Jurkat, Clone E6-1 (cell line): ENCODE measurements at regions not wholly inside any gene's neighbourhood (a gene's known extent, or its start where the extent isn't known, plus 50 kb on each side); places are given as distances from the start of the nearest gene placed in this dataset.

Experiments
- DNase-seq: peaks from one replicate; pipeline ENCODE4 v3.0.0-alpha.2; 2011; ENCODE audit warnings: low read depth, low spot score
- H3K4me3 ChIP-seq: 2 replicates; pipeline ENCODE4 v1.5.1; 2011; ENCODE audit warnings: mild to moderate bottlenecking, low read length, control low read depth, moderate library complexity

DNA sequence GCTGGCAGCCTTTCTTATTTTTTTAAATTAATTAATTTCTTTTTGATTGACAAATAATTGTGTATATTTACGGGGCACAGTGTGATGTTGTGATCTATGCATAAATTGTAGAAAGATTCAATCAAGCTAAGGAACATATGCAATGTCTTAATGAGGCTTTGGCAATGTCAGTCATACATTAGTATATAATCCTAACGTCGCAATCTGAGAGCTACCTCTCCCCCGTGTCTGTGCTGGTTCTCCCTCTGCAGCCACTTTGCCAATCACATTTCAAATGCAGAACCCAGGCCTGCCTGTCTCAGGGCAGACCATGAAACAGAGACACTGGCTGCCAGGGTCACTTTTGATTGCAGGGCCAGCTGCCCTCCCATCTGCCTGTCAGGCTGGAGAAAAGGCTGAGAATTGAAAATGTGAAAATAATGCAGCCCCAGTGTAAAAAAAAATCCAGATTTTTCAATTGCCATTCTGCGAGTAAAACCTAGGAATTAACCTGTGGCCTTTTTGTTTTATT is 56.3 kb downstream of the SLC24A2 start:
- no peak overlapping the region for H3K4me3 ChIP-seq
- no peak for DNase-seq

DNA sequence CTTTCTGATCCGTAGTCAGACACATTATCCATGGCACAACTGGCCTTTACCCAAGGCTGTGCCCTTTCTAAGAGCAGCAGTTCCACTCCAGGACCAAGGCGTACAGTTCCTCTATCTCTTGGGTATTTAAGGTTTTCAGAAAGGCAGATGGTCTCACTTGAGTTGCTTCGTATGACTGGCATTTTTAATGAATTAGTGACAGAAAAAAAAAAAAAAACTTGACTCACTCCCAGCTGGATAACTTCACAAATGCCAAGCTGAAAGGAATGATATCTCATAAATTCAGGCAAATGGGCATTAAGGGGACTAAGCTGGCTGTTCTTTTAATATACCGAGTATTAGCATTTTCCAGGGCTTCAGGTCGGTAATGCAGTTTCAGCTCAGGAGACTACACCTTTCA is 60.7 kb downstream of the SLC24A2 start:
- H3K4me3 ChIP-seq = no peak overlapping the region
- DNase-seq = no peak

DNA sequence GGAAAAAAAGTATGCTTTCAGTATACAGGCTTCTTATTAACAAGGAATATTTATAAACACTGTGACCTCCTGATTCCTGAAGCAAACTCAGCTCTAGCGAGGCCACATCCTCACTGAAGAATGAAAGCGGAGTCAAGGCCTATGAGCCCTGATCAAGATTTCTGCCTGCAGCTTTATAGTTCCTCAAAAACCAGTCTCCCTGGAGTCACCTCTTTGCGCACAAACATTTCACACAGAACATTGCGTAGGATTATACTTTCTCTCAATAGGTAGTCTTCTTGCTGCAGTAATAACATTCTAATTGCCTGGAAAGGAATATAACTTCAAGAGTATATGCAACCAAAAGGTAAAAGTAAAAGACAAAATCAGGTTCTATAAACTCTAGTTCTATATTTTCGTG is 62.9 kb downstream of the SLC24A2 start:
- H3K4me3 ChIP-seq = no peak overlapping the region
- DNase-seq = no peak

GRCh38 chr9:19720377-19720776 is 68.5 kb downstream of the SLC24A2 start:
- no peak overlapping the region for H3K4me3 ChIP-seq
- DNase-seq = no peak

GRCh38 chr9:19703702-19704101 is 85.1 kb downstream of the SLC24A2 start:
- H3K4me3 ChIP-seq = no peak overlapping the region
- DNase-seq = no peak

DNA sequence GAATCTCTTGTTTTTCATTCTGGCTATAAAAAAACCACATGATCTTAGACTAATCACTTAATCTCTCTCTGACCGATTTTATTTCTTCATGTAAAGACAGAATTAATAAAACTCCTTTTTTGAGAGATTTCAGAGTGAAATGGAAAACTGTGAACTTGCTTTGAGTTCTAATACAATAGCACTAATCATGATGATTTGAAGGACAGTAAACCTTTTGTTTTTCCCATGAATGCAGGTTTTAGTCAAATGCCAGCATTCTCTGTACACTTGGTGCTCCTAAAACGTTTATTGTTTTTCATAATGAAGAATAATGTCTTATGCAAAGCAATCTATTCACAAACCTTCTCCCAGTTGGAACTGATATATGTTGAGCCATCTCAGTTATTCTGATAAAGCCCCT is 86.8 kb downstream of the SLC24A2 start:
- no peak for DNase-seq
- no peak overlapping the region for H3K4me3 ChIP-seq

GRCh38 chr9:19701274-19701673 is 87.6 kb downstream of the SLC24A2 start:
- DNase-seq = no peak
- H3K4me3 ChIP-seq = no peak overlapping the region

- no peak for DNase-seq
- H3K4me3 ChIP-seq = no peak overlapping the region
Observed at GRCh38 chr9:19700699-19701098, 88.1 kb downstream of the SLC24A2 start.

GRCh38 chr9:19699756-19700155 is 89.1 kb downstream of the SLC24A2 start:
- H3K4me3 ChIP-seq = no peak overlapping the region
- DNase-seq = no peak

GRCh38 chr9:19698960-19699359 is 89.9 kb downstream of the SLC24A2 start:
- no peak overlapping the region for H3K4me3 ChIP-seq
- no peak for DNase-seq

GRCh38 chr9:19694601-19695000 is 94.2 kb downstream of the SLC24A2 start:
- H3K4me3 ChIP-seq = no peak overlapping the region

DNA sequence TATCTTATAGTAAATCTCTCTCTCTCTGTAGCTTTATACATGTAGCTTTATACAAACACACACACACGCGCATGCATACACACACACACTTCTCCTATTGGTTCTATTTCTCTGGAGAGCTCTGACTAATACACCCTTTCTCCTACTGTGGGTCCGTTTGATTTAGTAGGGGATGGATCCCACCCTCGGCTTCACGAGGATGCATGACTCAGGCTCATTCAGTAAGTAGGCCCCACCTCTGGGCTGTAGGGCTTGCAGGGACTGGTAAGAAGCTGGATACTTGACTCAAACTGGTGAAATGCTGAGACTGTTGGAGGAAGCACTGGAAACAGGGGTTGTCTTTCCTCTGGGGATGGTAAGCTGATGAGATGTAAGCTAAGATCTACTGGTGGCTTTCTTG is 98.7 kb downstream of the SLC24A2 start:
- DNase-seq = no peak
- no peak overlapping the region for H3K4me3 ChIP-seq

More at GRCh38 chr9:19694601-19695000, 94.2 kb downstream of the SLC24A2 start:
- DNase-seq = no peak

DNA sequence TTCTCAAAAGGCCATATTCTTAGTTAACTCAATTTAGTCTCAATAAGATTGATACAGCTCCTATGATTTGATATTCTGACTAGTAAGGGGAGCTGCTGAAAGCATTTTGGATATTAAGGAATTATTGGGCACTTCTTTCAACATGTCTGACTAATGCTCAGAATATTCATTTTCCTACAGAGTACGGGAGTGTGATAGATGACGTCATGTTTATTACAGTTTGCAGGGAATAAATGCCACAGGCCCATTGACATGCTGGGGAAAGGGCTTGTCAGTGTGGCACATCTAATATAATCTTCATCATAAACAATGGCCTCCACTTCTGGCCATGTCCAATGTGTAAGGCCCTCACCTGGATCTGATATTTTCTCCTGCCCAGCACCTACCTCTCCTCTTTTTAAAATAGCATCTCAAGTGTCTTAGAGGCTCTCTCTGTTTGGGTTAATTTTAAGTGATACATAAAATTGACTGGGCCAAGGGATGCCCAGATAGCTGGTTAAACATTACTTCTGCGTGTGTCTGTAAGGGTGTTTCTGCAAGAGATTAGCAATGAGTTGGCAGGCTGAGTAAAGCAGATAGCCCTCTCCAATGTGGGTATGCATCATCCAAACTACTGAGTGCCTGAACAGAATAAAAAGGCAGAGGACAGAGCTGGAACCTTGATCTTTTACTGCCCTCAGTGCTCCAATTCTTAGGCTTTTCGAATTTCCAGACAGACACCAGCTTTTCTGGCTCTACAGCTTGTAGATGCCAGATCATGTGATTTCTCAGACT is 99.3 kb downstream of the SLC24A2 start:
- H3K4me3 ChIP-seq = no peak overlapping the region
- no peak for DNase-seq

GRCh38 chr9:19683715-19684114 is 105.1 kb downstream of the SLC24A2 start:
- no peak for DNase-seq
- no peak overlapping the region for H3K4me3 ChIP-seq

DNA sequence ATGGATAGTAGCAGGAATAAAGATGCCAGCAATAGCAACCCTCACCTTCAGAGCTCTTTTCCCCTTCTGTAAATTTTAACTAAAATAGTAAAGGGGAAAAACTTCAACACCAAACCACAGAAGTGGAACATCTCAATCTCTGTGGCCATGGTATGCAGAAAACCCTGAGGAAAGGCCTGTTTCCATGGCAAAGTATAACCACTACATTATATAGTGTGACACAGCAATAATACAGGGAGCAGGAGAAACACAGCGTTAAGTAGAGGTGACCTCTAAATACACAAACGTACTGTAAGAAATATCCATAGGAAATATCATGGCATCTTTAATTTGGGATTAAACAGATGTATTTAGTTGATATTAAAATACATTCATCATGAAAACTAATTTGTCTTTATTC is 106.4 kb downstream of the SLC24A2 start:
- no peak overlapping the region for H3K4me3 ChIP-seq
- DNase-seq = no peak

DNA sequence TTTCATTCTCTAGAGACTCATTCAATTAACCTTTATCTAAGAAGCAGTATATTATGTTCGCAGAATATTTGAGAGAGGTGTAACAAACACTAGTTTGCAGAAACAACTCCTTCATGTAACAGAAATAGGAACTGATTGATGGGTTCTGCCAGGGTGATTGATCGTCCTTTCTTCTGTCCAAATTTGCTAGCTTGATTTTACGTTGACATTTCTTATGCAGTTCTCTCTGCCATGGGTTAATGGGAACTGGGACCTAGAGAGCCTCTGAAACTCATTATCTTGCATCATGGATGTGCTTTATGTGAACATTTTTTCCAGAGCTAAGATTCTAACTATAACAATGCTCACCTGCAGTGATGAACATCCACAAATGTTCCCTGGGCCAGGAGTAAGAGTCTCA is 107.0 kb downstream of the SLC24A2 start:
- DNase-seq = no peak
- no peak overlapping the region for H3K4me3 ChIP-seq

DNA sequence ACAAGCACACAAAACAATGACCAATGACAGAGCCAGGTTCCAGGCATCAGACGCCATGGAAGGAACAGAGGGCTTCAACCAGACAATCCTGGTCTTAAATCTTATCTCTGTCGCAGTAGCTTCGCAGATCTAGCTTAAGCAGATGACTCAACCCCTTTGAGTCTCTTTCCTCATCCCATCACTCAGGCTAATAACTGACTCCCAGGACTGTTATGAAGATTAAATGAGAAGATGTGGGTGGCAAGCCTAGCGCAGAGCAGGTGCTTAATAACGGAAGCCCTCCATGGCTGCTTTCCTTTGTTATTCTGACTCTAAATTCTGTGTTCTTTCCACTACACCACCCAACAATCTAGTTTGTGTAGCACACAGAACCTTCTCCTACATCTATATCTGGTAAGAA is 110.9 kb downstream of the SLC24A2 start:
- no peak overlapping the region for H3K4me3 ChIP-seq
- no peak for DNase-seq

GRCh38 chr9:19675492-19675891 is 113.3 kb downstream of the SLC24A2 start:
- no peak overlapping the region for H3K4me3 ChIP-seq
- DNase-seq = no peak

DNA sequence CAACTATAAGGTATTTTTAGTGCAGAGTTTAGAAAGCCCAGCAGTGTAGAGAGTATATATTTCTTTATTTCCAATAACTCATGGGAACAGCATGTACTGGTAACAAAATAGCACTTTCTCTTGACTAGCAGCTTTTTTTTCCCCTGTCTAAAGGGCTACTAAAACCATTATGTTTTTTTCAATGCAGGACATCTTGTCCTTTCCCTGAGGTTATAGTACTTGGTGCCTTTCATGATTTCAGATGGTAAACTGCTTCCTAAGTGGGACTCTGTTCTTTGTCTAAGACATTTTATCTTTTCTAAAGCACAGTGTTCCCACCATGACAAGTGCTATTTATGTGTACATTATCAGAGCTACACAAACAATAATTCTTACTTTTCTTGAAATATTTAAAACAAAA is 122.3 kb downstream of the SLC24A2 start:
- DNase-seq = no peak
- H3K4me3 ChIP-seq = no peak overlapping the region

GRCh38 chr9:19665146-19665863 is 123.5 kb downstream of the SLC24A2 start:
- no peak overlapping the region for H3K4me3 ChIP-seq
- no peak for DNase-seq

- DNase-seq = no peak
- H3K4me3 ChIP-seq = no peak overlapping the region
Observed at GRCh38 chr9:19663570-19663969, 125.3 kb downstream of the SLC24A2 start.
